AG04450 (cell line): ENCODE measurements at regions not wholly inside any gene's neighbourhood (a gene's known extent, or its start where the extent isn't known, plus 50 kb on each side); places are given as distances from the start of the nearest gene placed in this dataset.
"Not testable (repeated sequence)": the region's sequence is repeated elsewhere in the genome, so short reads cannot be mapped to it uniquely, and the experiment has no call there.

ENCODE experiments used
- CTCF ChIA-PET: fragments of 300-600, 350-600 bp; formaldehyde crosslinking; extraction: SDS; loops from one replicate; lab custom pipeline; 2022; ENCODE audit warnings: antibody characterized with exemption, inconsistent platforms; lab: Charles Lee
- POLR2A ChIA-PET: fragments of 350-600 bp; formaldehyde crosslinking; extraction: SDS; loops from one replicate; lab custom pipeline; 2021; ENCODE audit warnings: antibody characterized with exemption, inconsistent platforms; lab: Yijun Ruan, JAX
- DNase-seq: peaks from one replicate; pipeline ENCODE4 v3.0.0-alpha.2; 2011; ENCODE audit warnings: low read depth, low spot score
- H3K27ac ChIP-seq: one replicate; pipeline ENCODE4 v1.5.1; 2012; ENCODE audit warnings: low read depth, low read length, control low read depth
- H3K27me3 ChIP-seq: one replicate; pipeline ENCODE4 v1.6.0; 2012; ENCODE audit warnings: low read length; ENCODE audit not compliant: control insufficient read depth, insufficient read depth
- H3K4me3 ChIP-seq: 2 replicates; pipeline ENCODE4 v1.5.1; 2011; ENCODE audit warnings: mild to moderate bottlenecking, low read depth, low read length, control low read depth
- H3K9me3 ChIP-seq: 2 replicates; pipeline ENCODE4 v1.5.1; 2012; ENCODE audit warnings: low read length; ENCODE audit not compliant: control insufficient read depth, insufficient read depth
- TF ChIP-seq, protein P1 (sequence below): IDR thresholded peaks from 2 replicates; pipeline ENCODE4 v1.5.1; 2011; ENCODE audit warnings: low read depth, low read length, control low read depth, inconsistent platforms

DNA sequence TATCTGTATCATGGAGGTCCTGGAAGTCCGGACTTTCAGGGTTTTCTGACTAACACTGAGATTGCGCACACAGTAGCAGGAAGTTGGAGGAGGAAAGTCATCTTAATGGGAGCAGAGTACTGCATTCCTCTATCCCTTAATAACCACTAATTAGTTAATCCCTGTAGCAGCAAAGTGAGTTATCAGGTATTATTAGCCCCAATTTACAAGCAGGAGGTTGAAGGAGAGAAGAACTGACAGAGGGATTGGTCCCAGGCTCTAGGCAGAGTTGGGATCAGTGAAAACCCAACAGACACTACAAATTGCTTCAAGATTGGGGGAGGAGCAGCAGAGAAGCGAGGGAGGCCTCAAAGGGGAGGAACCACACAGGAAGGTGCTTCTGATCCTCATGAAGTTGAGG, 74.5 kb upstream of the XPA start:
- ChIA-PET POLR2A (no interaction called here), CTCF (no interaction called here)
- Histone ChIP-seq H3K27me3 (peaks cover 7% of the 10 kb centered on the region), H3K9me3 (no peaks in the 10 kb centered on the region), H3K4me3 (no peak overlapping the region), H3K27ac (no peak overlapping the region)
- TF ChIP-seq, protein P1, sequence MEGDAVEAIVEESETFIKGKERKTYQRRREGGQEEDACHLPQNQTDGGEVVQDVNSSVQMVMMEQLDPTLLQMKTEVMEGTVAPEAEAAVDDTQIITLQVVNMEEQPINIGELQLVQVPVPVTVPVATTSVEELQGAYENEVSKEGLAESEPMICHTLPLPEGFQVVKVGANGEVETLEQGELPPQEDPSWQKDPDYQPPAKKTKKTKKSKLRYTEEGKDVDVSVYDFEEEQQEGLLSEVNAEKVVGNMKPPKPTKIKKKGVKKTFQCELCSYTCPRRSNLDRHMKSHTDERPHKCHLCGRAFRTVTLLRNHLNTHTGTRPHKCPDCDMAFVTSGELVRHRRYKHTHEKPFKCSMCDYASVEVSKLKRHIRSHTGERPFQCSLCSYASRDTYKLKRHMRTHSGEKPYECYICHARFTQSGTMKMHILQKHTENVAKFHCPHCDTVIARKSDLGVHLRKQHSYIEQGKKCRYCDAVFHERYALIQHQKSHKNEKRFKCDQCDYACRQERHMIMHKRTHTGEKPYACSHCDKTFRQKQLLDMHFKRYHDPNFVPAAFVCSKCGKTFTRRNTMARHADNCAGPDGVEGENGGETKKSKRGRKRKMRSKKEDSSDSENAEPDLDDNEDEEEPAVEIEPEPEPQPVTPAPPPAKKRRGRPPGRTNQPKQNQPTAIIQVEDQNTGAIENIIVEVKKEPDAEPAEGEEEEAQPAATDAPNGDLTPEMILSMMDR = no peak
- DNase-seq = no peak

DNA sequence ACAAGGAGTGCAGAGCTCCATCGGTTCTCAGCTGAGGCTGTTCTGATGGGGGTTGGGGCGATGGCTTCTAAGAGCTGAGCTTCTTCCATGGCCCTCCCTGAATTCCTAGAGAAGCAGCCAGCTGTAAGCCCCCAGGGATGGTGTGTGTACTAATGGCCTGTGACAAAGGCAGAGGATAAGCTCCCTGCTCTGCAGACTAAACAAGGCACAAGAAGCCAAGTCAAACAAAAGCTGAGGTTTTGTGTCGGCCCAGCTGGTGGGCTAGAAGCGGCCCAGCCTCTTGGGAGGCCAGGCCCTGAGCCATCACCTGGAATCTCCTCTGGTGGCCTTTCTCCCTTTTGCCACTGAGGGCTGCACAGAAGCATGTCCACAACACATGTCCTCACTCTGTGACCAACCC, 75.0 kb upstream of the XPA start:
- POLR2A ChIA-PET = no interaction called here
- Histone ChIP-seq H3K9me3 (no peaks in the 10 kb centered on the region), H3K27ac (no peak overlapping the region), H3K4me3 (no peak overlapping the region), H3K27me3 (peaks cover 7% of the 10 kb centered on the region)
- CTCF ChIA-PET = no interaction called here
- no peak for DNase-seq
- TF ChIP-seq, protein P1 = no peak

DNA sequence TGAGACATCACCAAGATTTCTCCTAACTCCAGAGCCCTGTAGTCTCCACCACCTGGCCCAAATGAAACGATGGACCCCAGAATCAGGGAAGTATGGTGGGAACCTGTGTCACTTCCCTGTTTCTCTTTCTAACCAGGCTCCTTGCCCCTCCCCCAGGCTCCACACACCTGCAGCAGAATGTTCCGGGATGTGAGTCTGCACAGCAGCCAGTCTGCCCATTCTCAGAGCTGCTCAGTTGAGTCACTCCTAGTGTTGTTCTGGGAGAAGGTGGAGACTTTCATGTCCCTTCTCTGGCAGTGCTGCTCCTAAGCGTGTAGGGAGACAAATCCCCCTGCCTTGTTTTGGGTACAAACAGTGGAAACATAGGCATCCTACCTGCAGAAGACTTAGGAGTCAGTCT, 76.0 kb upstream of the XPA start:
- H3K9me3 ChIP-seq = no peaks in the 10 kb centered on the region
- no peak overlapping the region for H3K4me3 ChIP-seq
- DNase-seq = no peak
- ChIA-PET CTCF (no interaction called here), POLR2A (no interaction called here)
- TF ChIP-seq, protein P1 = no peak
- H3K27ac ChIP-seq = no peak overlapping the region
- H3K27me3 ChIP-seq = peaks cover 7% of the 10 kb centered on the region

DNA sequence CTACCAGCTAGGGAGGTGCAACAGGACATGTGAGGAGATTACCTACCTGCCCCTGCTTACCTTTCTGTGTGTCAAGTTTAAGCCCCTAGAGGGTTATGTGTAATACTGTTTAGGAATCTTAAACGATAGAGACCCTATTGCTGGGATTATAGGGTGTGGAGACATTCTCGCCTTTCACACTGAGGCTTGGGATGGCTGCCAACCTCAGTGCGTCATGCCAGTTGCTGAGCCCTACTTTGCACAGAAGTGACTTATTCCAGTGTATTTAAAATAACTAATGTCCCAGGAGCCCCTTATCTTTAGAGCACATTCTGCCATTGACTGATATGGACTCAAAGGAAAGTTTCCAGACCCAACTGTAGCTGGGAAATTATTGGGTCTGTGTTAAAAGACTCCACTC, 76.6 kb upstream of the XPA start:
- Histone ChIP-seq H3K9me3 (peaks cover 3% of the 10 kb centered on the region; the same call in 1 of the 2 replicates), H3K27me3 (peaks cover 7% of the 10 kb centered on the region), H3K27ac (no peak overlapping the region), H3K4me3 (no peak overlapping the region)
- ChIA-PET POLR2A (no interaction called here), CTCF (no interaction called here)
- TF ChIP-seq, protein P1 = no peak
- no peak for DNase-seq

DNA sequence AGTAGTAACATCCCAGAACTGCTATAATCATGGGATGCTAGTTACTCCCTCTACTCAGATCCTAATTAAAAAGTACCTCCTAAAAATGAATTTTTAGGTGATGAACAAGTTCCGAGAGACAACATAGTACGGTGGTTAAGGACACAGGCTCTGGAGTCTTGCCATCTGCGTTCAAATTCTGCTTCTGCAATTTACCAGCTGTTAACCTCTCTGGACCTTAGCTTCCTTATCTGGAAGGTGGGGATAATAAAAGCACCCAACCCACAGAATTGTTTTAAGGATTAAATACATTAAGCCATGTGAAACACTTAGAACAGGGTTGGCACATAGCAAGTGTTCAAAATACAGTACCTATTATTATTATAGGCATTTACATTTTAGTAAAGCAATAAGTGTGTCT, 77.5 kb upstream of the XPA start:
- ChIA-PET POLR2A (no interaction called here), CTCF (no interaction called here)
- Histone ChIP-seq H3K27ac (no peak overlapping the region), H3K27me3 (peaks cover 7% of the 10 kb centered on the region), H3K4me3 (no peak overlapping the region), H3K9me3 (peaks cover 10% of the 10 kb centered on the region; the same call in 1 of the 2 replicates)
- TF ChIP-seq, protein P1 = no peak
- DNase-seq = no peak

DNA sequence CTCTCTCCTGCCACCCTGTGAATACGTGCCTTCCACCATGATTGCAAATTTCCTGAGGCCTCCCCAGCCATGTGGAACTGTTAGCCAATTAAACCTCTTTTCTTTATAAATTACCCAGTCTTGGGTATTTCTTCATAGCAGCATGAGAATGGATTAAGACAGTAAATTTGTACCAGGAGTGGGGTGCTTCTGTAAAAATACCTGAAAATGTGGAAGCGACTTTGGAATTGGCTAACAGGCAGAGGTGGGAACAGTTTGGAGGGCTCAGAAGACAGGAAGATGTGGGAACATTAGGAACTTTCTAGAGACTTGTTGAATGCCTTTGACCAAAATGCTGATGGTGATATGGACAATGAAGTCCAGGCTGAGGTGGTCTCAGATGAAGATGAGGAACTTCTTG, 74.3 kb upstream of the FOXE1 start:
- H3K27me3 ChIP-seq, POLR2A ChIA-PET, H3K4me3 ChIP-seq, H3K27ac ChIP-seq, CTCF ChIA-PET, DNase-seq: not testable (repeated sequence)
- peaks cover 13% of the 10 kb centered on the region; the same call in 1 of the 2 replicates for H3K9me3 ChIP-seq
